ENCODE measurements at regions not wholly inside any gene's neighbourhood (a gene's known extent, or its start where the extent isn't known, plus 50 kb on each side); places are given as distances from the start of the nearest gene placed in this dataset.

DNA sequence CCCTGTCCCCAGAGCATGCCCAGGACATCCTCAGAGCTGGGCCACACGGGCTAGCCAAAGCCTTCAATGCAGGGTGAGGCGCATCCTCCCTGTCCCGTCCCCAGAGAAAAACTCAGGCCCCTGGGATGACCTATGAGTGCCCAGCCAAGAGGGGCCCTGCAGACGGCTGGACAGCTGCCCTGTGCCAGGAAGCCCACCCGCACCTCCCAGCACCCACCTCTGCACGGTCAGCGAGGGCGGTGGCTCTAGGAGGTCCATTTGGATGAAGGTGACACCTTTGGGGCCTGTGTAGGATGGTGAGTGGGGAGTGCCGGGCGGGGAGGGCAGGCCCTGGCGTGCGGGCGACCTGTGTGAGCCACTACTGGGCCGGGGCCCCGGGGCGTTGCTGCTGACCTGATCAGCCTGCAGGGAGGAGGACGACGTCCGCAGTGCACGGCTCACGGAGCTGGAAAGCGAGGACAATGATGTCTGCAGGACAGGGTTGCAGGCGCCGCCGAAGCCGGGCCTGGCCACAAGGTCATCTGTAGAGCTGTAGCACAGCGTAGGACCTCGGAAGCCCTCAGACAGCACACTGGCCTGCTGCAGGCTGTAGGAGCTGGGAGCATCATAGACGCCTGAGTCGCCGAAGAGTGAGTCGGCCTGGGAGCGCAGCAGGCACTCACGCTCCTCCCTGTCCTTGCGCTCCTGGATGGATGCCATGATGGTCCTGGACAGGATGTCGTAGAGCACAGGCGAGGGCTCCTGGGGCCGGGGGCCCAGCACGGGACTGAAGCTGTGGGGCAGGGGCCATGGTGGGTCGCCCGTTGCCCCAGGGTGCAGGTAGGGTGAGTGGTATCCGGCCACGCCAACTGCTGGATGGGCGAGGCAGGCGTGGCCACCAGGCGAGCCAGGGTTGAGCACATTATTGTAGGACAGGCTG lies 180.5 kb downstream of the IGLL1 start:
- peaks cover 11 to 17% of the 10 kb centered on the region in 2 experiments; a peak in 3 of 4 replicates for H3K4me1 ChIP-seq (ENCODE audit: control insufficient read depth in 1 of 2, insufficient read depth in 2 of 2, low read length in 2 of 2)
- ChIA-PET RAD21 (ENCODE audit: low non-redundant PET in 1 of 2, low total read pairs in 2 of 2, uncharacterized antibody in 2 of 2, unreplicated experiment in 2 of 2) (no interaction called here), CTCF (no interaction called here), POLR2A (no interaction called here)
- no peaks in the 10 kb centered on the region for H3K9me3 ChIP-seq (ENCODE audit: control insufficient read depth in 1 of 2, insufficient read depth in 1 of 2, low read depth in 1 of 2, low read length in 2 of 2)
- BruUV-seq (replicated peaks): no TSS peak
- no peaks in the 10 kb centered on the region for H3K27me3 ChIP-seq (ENCODE audit: insufficient read depth, low read length)
- no peaks in the 10 kb centered on the region for H4K20me1 ChIP-seq (ENCODE audit: insufficient read depth)
- intact Hi-C loops (cut with micrococcal nuclease): no loop called here
- no peaks in the 10 kb centered on the region for H3K79me2 ChIP-seq (ENCODE audit: insufficient read depth, low read length)
- no peaks in the 10 kb centered on the region for H3K9me2 ChIP-seq (ENCODE audit: insufficient read depth)
- H2AFZ ChIP-seq (ENCODE audit: low read depth, low read length, poor library complexity, severe bottlenecking): no peak overlapping the region
- H3K36me3 ChIP-seq (ENCODE audit: control insufficient read depth in 1 of 2, insufficient read depth in 2 of 2, low read length in 2 of 2): no peaks in the 10 kb centered on the region
- H3K4me3 ChIP-seq (replicated peaks in 1 of 2; ENCODE audit: low read depth in 1 of 2, low read length in 2 of 2): no peak overlapping the region
- no peak for TF ChIP-seq ELF1 (IDR thresholded peaks at IDR 0.05; ENCODE audit: borderline replicate concordance, low read depth)
- TF ChIP-seq, protein P1, sequence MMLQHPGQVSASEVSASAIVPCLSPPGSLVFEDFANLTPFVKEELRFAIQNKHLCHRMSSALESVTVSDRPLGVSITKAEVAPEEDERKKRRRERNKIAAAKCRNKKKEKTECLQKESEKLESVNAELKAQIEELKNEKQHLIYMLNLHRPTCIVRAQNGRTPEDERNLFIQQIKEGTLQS (IDR thresholded peaks at IDR 0.05): no peak
- no peak for TF ChIP-seq REST (IDR thresholded peaks at IDR 0.05; ENCODE audit: low read depth)
- TF ChIP-seq, protein P2, sequence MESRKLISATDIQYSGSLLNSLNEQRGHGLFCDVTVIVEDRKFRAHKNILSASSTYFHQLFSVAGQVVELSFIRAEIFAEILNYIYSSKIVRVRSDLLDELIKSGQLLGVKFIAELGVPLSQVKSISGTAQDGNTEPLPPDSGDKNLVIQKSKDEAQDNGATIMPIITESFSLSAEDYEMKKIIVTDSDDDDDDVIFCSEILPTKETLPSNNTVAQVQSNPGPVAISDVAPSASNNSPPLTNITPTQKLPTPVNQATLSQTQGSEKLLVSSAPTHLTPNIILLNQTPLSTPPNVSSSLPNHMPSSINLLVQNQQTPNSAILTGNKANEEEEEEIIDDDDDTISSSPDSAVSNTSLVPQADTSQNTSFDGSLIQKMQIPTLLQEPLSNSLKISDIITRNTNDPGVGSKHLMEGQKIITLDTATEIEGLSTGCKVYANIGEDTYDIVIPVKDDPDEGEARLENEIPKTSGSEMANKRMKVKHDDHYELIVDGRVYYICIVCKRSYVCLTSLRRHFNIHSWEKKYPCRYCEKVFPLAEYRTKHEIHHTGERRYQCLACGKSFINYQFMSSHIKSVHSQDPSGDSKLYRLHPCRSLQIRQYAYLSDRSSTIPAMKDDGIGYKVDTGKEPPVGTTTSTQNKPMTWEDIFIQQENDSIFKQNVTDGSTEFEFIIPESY (IDR thresholded peaks at IDR 0.05; ENCODE audit: extremely low read depth, insufficient replicate concordance, low read length): no peak
- TF ChIP-seq CTCF (IDR thresholded peaks at IDR 0.05 in 2 of 3, conservative IDR thresholded peaks at IDR 0.05 in 1 of 3; ENCODE audit: borderline replicate concordance in 1 of 3, insufficient read depth in 1 of 3, low read depth in 2 of 3, low read length in 2 of 3): no peak
- TF ChIP-seq CBX3 (IDR thresholded peaks at IDR 0.05; ENCODE audit: low read depth): no peak
- TF ChIP-seq EZH2 (IDR thresholded peaks at IDR 0.05): no peak
- TF ChIP-seq POLR2A (IDR thresholded peaks at IDR 0.05; ENCODE audit: borderline replicate concordance, extremely low read depth, insufficient read depth, insufficient read length): no peak
- TF ChIP-seq TCF7L2 (IDR thresholded peaks at IDR 0.05; ENCODE audit: borderline replicate concordance, extremely low read depth, insufficient read depth, insufficient read length): no peak
- TF ChIP-seq EZH2phosphoT487 (IDR thresholded peaks at IDR 0.05; ENCODE audit: borderline replicate concordance): no peak
- no peak for TF ChIP-seq JUND (IDR thresholded peaks at IDR 0.05)
- TF ChIP-seq SIN3A (IDR thresholded peaks at IDR 0.05; ENCODE audit: low read depth): no peak
- no peak for TF ChIP-seq RAD21 (IDR thresholded peaks at IDR 0.05; ENCODE audit: low read depth)
- no peak for TF ChIP-seq ZFX (IDR thresholded peaks at IDR 0.05)
- no peak for TF ChIP-seq POLR2AphosphoS5 (IDR thresholded peaks at IDR 0.05; ENCODE audit: low read depth, low read length)
- no peak for TF ChIP-seq EGR1 (IDR thresholded peaks at IDR 0.05; ENCODE audit: low read depth)
- TF ChIP-seq ZNF274 (IDR thresholded peaks at IDR 0.05; ENCODE audit: low read depth, low read length): no peak
- no peak for TF ChIP-seq SRF (IDR thresholded peaks at IDR 0.05; ENCODE audit: low read depth)
- no peak for TF ChIP-seq CEBPB (IDR thresholded peaks at IDR 0.05; ENCODE audit: low read depth)
- no peak overlapping the region for H3K27ac ChIP-seq (ENCODE audit: low read depth, low read length)
- no peak overlapping the region for H3K9ac ChIP-seq (ENCODE audit: low read length)
- DNase-seq (ENCODE audit: low read depth, low spot score) (no peak), ATAC-seq (no peak)
- H3K4me2 ChIP-seq (ENCODE audit: low read length): no peak overlapping the region
